K562 (cell line): ENCODE measurements at regions not wholly inside any gene's neighbourhood (a gene's known extent, or its start where the extent isn't known, plus 50 kb on each side); places are given as distances from the start of the nearest gene placed in this dataset.

Source experiments
- CTBP1 ChIP-seq: fragments of 450-650 bp; IDR thresholded peaks from 2 replicates; pipeline ENCODE4 v1.6.1; 2016; ENCODE audit warnings: borderline replicate concordance
- DNMT1 ChIP-seq: fragments of 450-650 bp; IDR thresholded peaks from 2 replicates; pipeline ENCODE4 v1.6.1; 2016; ENCODE audit warnings: antibody characterized with exemption, mild to moderate bottlenecking
- MCM3 ChIP-seq: fragments of 450-650 bp; IDR thresholded peaks from 2 replicates; pipeline ENCODE4 v1.6.1; 2016
- MEIS2 ChIP-seq: fragments of 450-650 bp; IDR thresholded peaks from 2 replicates; pipeline ENCODE4 v1.6.1; 2014; ENCODE audit warnings: mild to moderate bottlenecking; ENCODE audit not compliant: partially characterized antibody
- MTF1 ChIP-seq: fragments of 250-450 bp; sonication (Bioruptor Pico); IDR thresholded peaks from 2 replicates; pipeline ENCODE4 v1.9.0; 2021; ENCODE audit warnings: moderate library complexity, mild to moderate bottlenecking, inconsistent platforms, borderline replicate concordance
- MYBL2 ChIP-seq, 2 experiments: fragments of 450-650 bp in 1 of 2; sonication (generic) in 1 of 2; formaldehyde crosslinking in 1 of 2; IDR thresholded peaks; 2 replicates each; pipeline versions ENCODE4 v1.6.1 to v1.8.1; 2017 to 2022; ENCODE audit warnings: borderline replicate concordance in 1 of 2, inconsistent platforms in 1 of 2, low read depth in 1 of 2, mild to moderate bottlenecking in 1 of 2, missing genetic modification reagents in 1 of 2, moderate library complexity in 1 of 2
- NCOA4 ChIP-seq: fragments of 450-650 bp; IDR thresholded peaks from 2 replicates; pipeline ENCODE4 v1.6.1; 2018; ENCODE audit warnings: mild to moderate bottlenecking; ENCODE audit not compliant: partially characterized antibody
- NEUROD1 ChIP-seq: fragments of 150-350 bp; IDR thresholded peaks from 2 replicates; pipeline ENCODE4 v1.6.1; 2014; ENCODE audit warnings: borderline replicate concordance, low read length, low read depth; ENCODE audit not compliant: partially characterized antibody
- NRF1 ChIP-seq, 2 experiments: fragments of 450-650 bp; IDR thresholded peaks in 1 of 2; conservative IDR thresholded peaks in 1 of 2; 2 replicates each; pipeline ENCODE4 v1.6.1; 2014; ENCODE audit warnings: mild to moderate bottlenecking in 2 of 2
- POLR2AphosphoS2 ChIP-seq: IDR thresholded peaks from 2 replicates; pipeline ENCODE4 v1.6.1; 2012; ENCODE audit warnings: low read length, improper control_type of control experiment
- POLR2AphosphoS5 ChIP-seq: IDR thresholded peaks from 2 replicates; pipeline ENCODE4 v1.6.1; 2011; ENCODE audit warnings: mild to moderate bottlenecking, low read depth, low read length, moderate library complexity; ENCODE audit not compliant: control insufficient read depth, insufficient read depth
- RB1 ChIP-seq: fragments of 450-650 bp; IDR thresholded peaks from 2 replicates; pipeline ENCODE4 v1.6.1; 2017; ENCODE audit warnings: low read depth, mild to moderate bottlenecking
- SUPT5H ChIP-seq: fragments of 450-650 bp; IDR thresholded peaks from 2 replicates; pipeline ENCODE4 v1.6.1; 2016
- TCFL5 ChIP-seq: fragments of 250-450 bp; sonication (Bioruptor Pico); conservative IDR thresholded peaks from 2 replicates; pipeline ENCODE4 v1.6.1; 2021; ENCODE audit warnings: mild to moderate bottlenecking, moderate library complexity, matching md5 sums
- THRAP3 ChIP-seq: fragments of 450-650 bp; IDR thresholded peaks from 2 replicates; pipeline ENCODE4 v1.6.1; 2016; ENCODE audit warnings: mild to moderate bottlenecking, inconsistent platforms, borderline replicate concordance
- TOE1 ChIP-seq, 2 experiments: fragments of 450-650 bp in 1 of 2; sonication (generic) in 1 of 2; formaldehyde crosslinking in 1 of 2; IDR thresholded peaks; 2 replicates each; pipeline versions ENCODE4 v1.7.1 to v1.8.0; 2016 to 2022; ENCODE audit warnings: borderline replicate concordance in 2 of 2, mild to moderate bottlenecking in 2 of 2, antibody characterized with exemption in 1 of 2, inconsistent platforms in 1 of 2, low read depth in 1 of 2, missing genetic modification reagents in 1 of 2, moderate library complexity in 1 of 2
- YY1 ChIP-seq, 3 experiments: IDR thresholded peaks; 2 replicates each; pipeline ENCODE4 v1.6.1; 2011; ENCODE audit warnings: low read length in 2 of 3, mild to moderate bottlenecking in 2 of 3, moderate library complexity in 2 of 3, borderline replicate concordance in 1 of 3, control low read depth in 1 of 3, low read depth in 1 of 3; ENCODE audit not compliant: insufficient read depth in 3 of 3, insufficient replicate concordance in 2 of 3, control insufficient read depth in 1 of 3, insufficient read length in 1 of 3; ENCODE audit errors: extremely low read depth in 1 of 3
- ZNF121 ChIP-seq: sonication (generic); formaldehyde crosslinking; conservative IDR thresholded peaks from 2 replicates; pipeline ENCODE4 v1.8.0; 2022; ENCODE audit warnings: missing genetic modification reagents
- ZNF124 ChIP-seq: sonication (generic); formaldehyde crosslinking; IDR thresholded peaks from 2 replicates; pipeline ENCODE4 v1.8.1; 2022; ENCODE audit warnings: missing genetic modification reagents
- ZNF263 ChIP-seq: sonication (generic); formaldehyde crosslinking; IDR thresholded peaks from 2 replicates; pipeline ENCODE4 v1.8.0; 2022; ENCODE audit warnings: mild to moderate bottlenecking, missing genetic modification reagents, borderline replicate concordance
- ZNF3 ChIP-seq: fragments of 250-450 bp; sonication (Bioruptor Pico); IDR thresholded peaks from 2 replicates; pipeline ENCODE4 v1.5.0; 2021; ENCODE audit warnings: mild to moderate bottlenecking, moderate library complexity
- ZNF77 ChIP-seq: fragments of 250-450 bp; sonication (Bioruptor Pico); IDR thresholded peaks from 2 replicates; pipeline ENCODE4 v1.5.0; 2020
- ZSCAN32 ChIP-seq: fragments of 450-650 bp; formaldehyde crosslinking; IDR thresholded peaks from 2 replicates; pipeline ENCODE4 v1.4.0; 2020; ENCODE audit warnings: mild to moderate bottlenecking, moderate library complexity
- TF ChIP-seq, protein P1 (sequence below): sonication (generic); formaldehyde crosslinking; IDR thresholded peaks from 2 replicates; pipeline ENCODE4 v1.8.0; 2022; ENCODE audit warnings: missing genetic modification reagents, mild to moderate bottlenecking, moderate library complexity, borderline replicate concordance
- TF ChIP-seq, protein P2 (sequence below): IDR thresholded peaks from 2 replicates; pipeline ENCODE4 v1.6.1; 2011; ENCODE audit warnings: borderline replicate concordance, low read depth, mild to moderate bottlenecking, moderate library complexity, low read length; ENCODE audit not compliant: insufficient read depth, poor library complexity, severe bottlenecking

GRCh38 chr13:99087098-99087953 is 109.5 kb upstream of the DOCK9 start (continued):
- no peak for TF ChIP-seq MYBL2 (IDR thresholded peaks at IDR 0.05; ENCODE audit: low read depth)
- no peak for TF ChIP-seq MYBL2 (CRISPR knock-in tag; IDR thresholded peaks at IDR 0.05; ENCODE audit: borderline replicate concordance)
- TF ChIP-seq ZNF124 (CRISPR knock-in tag): 0 out of 2 replicates have a peak, but pooled peaks have one; percentile 20
- peak; percentile 42; the same call in 1 of the 2 replicates for TF ChIP-seq ZNF263
- peak; percentile 40; the same call in 1 of the 2 replicates for TF ChIP-seq RB1
- no peak for TF ChIP-seq TCFL5 (CRISPR knock-in tag)
- peak in 1 of 3 experiments; percentile 28 for TF ChIP-seq YY1 (IDR thresholded peaks at IDR 0.05; ENCODE audit: borderline replicate concordance in 1 of 3, control insufficient read depth in 1 of 3, extremely low read depth in 1 of 3, insufficient read depth in 3 of 3, insufficient read length in 1 of 3, insufficient replicate concordance in 2 of 3, low read depth in 1 of 3, low read length in 2 of 3)
- no peak for TF ChIP-seq TOE1 (IDR thresholded peaks at IDR 0.05; ENCODE audit: borderline replicate concordance)
- TF ChIP-seq TOE1 (CRISPR knock-in tag; IDR thresholded peaks at IDR 0.05; ENCODE audit: borderline replicate concordance, low read depth): no peak
- no peak for TF ChIP-seq MTF1 (CRISPR knock-in tag)
- TF ChIP-seq NCOA4: no peak
- TF ChIP-seq DNMT1: no peak
- TF ChIP-seq NEUROD1: no peak
- TF ChIP-seq, protein P1, sequence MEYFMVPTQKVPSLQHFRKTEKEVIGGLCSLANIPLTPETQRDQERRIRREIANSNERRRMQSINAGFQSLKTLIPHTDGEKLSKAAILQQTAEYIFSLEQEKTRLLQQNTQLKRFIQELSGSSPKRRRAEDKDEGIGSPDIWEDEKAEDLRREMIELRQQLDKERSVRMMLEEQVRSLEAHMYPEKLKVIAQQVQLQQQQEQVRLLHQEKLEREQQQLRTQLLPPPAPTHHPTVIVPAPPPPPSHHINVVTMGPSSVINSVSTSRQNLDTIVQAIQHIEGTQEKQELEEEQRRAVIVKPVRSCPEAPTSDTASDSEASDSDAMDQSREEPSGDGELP (CRISPR knock-in tag): peak; percentile 55; the same call in 1 of the 2 replicates
- TF ChIP-seq ZNF77: no peak
- TF ChIP-seq SUPT5H: peak; percentile 76
- TF ChIP-seq, protein P2, sequence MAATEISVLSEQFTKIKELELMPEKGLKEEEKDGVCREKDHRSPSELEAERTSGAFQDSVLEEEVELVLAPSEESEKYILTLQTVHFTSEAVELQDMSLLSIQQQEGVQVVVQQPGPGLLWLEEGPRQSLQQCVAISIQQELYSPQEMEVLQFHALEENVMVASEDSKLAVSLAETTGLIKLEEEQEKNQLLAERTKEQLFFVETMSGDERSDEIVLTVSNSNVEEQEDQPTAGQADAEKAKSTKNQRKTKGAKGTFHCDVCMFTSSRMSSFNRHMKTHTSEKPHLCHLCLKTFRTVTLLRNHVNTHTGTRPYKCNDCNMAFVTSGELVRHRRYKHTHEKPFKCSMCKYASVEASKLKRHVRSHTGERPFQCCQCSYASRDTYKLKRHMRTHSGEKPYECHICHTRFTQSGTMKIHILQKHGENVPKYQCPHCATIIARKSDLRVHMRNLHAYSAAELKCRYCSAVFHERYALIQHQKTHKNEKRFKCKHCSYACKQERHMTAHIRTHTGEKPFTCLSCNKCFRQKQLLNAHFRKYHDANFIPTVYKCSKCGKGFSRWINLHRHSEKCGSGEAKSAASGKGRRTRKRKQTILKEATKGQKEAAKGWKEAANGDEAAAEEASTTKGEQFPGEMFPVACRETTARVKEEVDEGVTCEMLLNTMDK: no peak
- no peak for TF ChIP-seq ZNF3 (CRISPR knock-in tag)
- TF ChIP-seq MEIS2: peak; percentile 66
- TF ChIP-seq MCM3: no peak
- peak; percentile 59; the same call in 1 of the 2 replicates for TF ChIP-seq POLR2AphosphoS5
- TF ChIP-seq ZNF121 (CRISPR knock-in tag): no peak
- TF ChIP-seq POLR2AphosphoS2: no peak
- peak; percentile 96 for TF ChIP-seq NRF1 (conservative IDR thresholded peaks at IDR 0.05 in 1 of 2, IDR thresholded peaks at IDR 0.05 in 1 of 2)
- TF ChIP-seq CTBP1: peak; percentile 68; the same call in 1 of the 2 replicates
- no peak for TF ChIP-seq ZSCAN32 (CRISPR knock-in tag)
- TF ChIP-seq THRAP3: no peak
